ENCODE measurements at regions not wholly inside any gene's neighbourhood (a gene's known extent, or its start where the extent isn't known, plus 50 kb on each side); places are given as distances from the start of the nearest gene placed in this dataset.

- peak; percentile 88 for TF ChIP-seq LCORL (IDR thresholded peaks at IDR 0.05)
- peak; percentile 99 for TF ChIP-seq LCORL (CRISPR knock-in tag; IDR thresholded peaks at IDR 0.05)
- peak; percentile 89 for TF ChIP-seq ZNF605 (CRISPR knock-in tag; IDR thresholded peaks at IDR 0.05)
- TF ChIP-seq GMEB1 (CRISPR knock-in tag; IDR thresholded peaks at IDR 0.05; ENCODE audit: borderline replicate concordance): peak; percentile 71
- TF ChIP-seq ZNF407 (CRISPR knock-in tag; IDR thresholded peaks at IDR 0.05; ENCODE audit: not compliant biosample characterization): peak; percentile 48
- peak; percentile 70 for TF ChIP-seq TBL1XR1 (IDR thresholded peaks at IDR 0.05; ENCODE audit: borderline replicate concordance, low read length, partially characterized antibody)
- TF ChIP-seq, protein P1, sequence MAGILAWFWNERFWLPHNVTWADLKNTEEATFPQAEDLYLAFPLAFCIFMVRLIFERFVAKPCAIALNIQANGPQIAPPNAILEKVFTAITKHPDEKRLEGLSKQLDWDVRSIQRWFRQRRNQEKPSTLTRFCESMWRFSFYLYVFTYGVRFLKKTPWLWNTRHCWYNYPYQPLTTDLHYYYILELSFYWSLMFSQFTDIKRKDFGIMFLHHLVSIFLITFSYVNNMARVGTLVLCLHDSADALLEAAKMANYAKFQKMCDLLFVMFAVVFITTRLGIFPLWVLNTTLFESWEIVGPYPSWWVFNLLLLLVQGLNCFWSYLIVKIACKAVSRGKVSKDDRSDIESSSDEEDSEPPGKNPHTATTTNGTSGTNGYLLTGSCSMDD (CRISPR knock-in tag; IDR thresholded peaks at IDR 0.05): no peak
- TF ChIP-seq ARID2 (CRISPR knock-in tag; IDR thresholded peaks at IDR 0.05; ENCODE audit: borderline replicate concordance): no peak
- peak; percentile 82 for TF ChIP-seq ZNF644 (CRISPR knock-in tag; IDR thresholded peaks at IDR 0.05; ENCODE audit: low read depth)
- TF ChIP-seq ZNF724P (CRISPR knock-in tag; IDR thresholded peaks at IDR 0.05; ENCODE audit: borderline replicate concordance): peak; percentile 82; the same call in 1 of the 2 replicates
- TF ChIP-seq HNRNPL (IDR thresholded peaks at IDR 0.05; ENCODE audit: low read depth, low read length): peak; percentile 99
- TF ChIP-seq TBP (CRISPR knock-in tag; IDR thresholded peaks at IDR 0.05): no peak
- no peak for TF ChIP-seq FOXM1 (CRISPR knock-in tag; IDR thresholded peaks at IDR 0.05)
- TF ChIP-seq ZNF83 (CRISPR knock-in tag; IDR thresholded peaks at IDR 0.05; ENCODE audit: borderline replicate concordance): no peak; the same call in 1 of the 2 replicates
- TF ChIP-seq, protein P2, sequence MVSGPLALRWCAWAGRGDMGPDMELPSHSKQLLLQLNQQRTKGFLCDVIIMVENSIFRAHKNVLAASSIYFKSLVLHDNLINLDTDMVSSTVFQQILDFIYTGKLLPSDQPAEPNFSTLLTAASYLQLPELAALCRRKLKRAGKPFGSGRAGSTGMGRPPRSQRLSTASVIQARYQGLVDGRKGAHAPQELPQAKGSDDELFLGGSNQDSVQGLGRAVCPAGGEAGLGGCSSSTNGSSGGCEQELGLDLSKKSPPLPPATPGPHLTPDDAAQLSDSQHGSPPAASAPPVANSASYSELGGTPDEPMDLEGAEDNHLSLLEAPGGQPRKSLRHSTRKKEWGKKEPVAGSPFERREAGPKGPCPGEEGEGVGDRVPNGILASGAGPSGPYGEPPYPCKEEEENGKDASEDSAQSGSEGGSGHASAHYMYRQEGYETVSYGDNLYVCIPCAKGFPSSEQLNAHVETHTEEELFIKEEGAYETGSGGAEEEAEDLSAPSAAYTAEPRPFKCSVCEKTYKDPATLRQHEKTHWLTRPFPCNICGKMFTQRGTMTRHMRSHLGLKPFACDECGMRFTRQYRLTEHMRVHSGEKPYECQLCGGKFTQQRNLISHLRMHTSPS (CRISPR knock-in tag; IDR thresholded peaks at IDR 0.05; ENCODE audit: low read depth): peak; percentile 99
- TF ChIP-seq JUN (CRISPR knock-in tag; IDR thresholded peaks at IDR 0.05): 0 out of 2 replicates have a peak, but pooled peaks have one; percentile 58
- 0 out of 2 replicates have a peak, but pooled peaks have one; percentile 29 for TF ChIP-seq ZNF780A (CRISPR knock-in tag; IDR thresholded peaks at IDR 0.05)
- peak; percentile 92 for TF ChIP-seq ZMYM3 (CRISPR knock-in tag; IDR thresholded peaks at IDR 0.05)
- no peak for TF ChIP-seq RFX5 (IDR thresholded peaks at IDR 0.05; ENCODE audit: low read depth, low read length)
Observed at GRCh38 chr2:71882949-71883472, 264.7 kb downstream of the CYP26B1 start (continued).

Measured in HepG2 (cell line).